HL-60 (cell line): ENCODE measurements at regions not wholly inside any gene's neighbourhood (a gene's known extent, or its start where the extent isn't known, plus 50 kb on each side); places are given as distances from the start of the nearest gene placed in this dataset.

Experiments
- DNase-seq, 2 experiments: peaks; one replicate each; pipeline ENCODE4 v3.0.0-alpha.2; 2010 to 2020; ENCODE audit warnings: low read depth in 1 of 2, low spot score in 1 of 2
- H3K27ac ChIP-seq: fragments of 250-450 bp; sonication (Bioruptor Pico); replicated peaks from 2 replicates; pipeline ENCODE4 v1.5.1; 2020; ENCODE audit warnings: mild to moderate bottlenecking, moderate library complexity
- H3K27me3 ChIP-seq: fragments of 250-450 bp; sonication (Bioruptor Pico); 2 replicates; pipeline ENCODE4 v1.5.1; 2021; ENCODE audit warnings: mild to moderate bottlenecking, moderate library complexity; ENCODE audit not compliant: insufficient read depth, poor library complexity, severe bottlenecking
- H3K4me3 ChIP-seq: replicated peaks from 2 replicates; pipeline ENCODE4 v1.5.1; 2011; ENCODE audit warnings: mild to moderate bottlenecking, control low read depth, low read length; ENCODE audit not compliant: insufficient read depth
- GABPA ChIP-seq: IDR thresholded peaks from 2 replicates; pipeline ENCODE4 v1.6.1; 2012; ENCODE audit warnings: low read depth
- POLR2AphosphoS5 ChIP-seq: IDR thresholded peaks from 2 replicates; pipeline ENCODE4 v1.6.1; 2012; ENCODE audit warnings: low read depth
- SPI1 ChIP-seq: IDR thresholded peaks from 2 replicates; pipeline ENCODE4 v1.6.1; 2012; ENCODE audit warnings: low read depth, mild to moderate bottlenecking, borderline replicate concordance
- TF ChIP-seq, protein P1 (sequence below): IDR thresholded peaks from one replicate; pipeline ENCODE4 v1.5.1; 2011; ENCODE audit warnings: low read length, control low read depth, inconsistent platforms; ENCODE audit not compliant: insufficient read depth
- TF ChIP-seq, protein P2 (sequence below): IDR thresholded peaks from 2 replicates; pipeline ENCODE4 v1.6.1; 2012; ENCODE audit warnings: low read depth; ENCODE audit not compliant: insufficient replicate concordance

DNA sequence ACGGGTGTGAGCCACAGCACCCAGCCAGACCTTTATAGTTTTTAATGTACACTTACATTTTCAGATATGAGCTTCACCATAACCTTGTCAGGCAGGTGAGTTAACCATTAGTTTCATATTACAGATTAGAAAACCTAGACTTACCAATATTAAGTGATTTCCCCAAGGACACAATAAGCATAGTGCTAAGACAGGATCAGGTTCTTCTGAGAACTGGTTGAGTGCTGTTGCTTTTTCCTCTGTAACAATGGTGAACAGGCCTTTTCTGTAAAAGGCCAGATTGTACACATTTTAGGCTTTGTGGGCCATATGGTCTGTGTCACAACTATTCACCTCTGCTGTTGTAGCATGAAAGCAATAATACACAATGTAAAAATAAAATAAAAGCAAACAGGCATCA, 332.0 kb downstream of the PIK3C3 start:
- no peak overlapping the region for H3K27ac ChIP-seq
- no peak for DNase-seq
- H3K27me3 ChIP-seq: peaks cover 2% of the 10 kb centered on the region
- no peak for TF ChIP-seq GABPA
- TF ChIP-seq, protein P1, sequence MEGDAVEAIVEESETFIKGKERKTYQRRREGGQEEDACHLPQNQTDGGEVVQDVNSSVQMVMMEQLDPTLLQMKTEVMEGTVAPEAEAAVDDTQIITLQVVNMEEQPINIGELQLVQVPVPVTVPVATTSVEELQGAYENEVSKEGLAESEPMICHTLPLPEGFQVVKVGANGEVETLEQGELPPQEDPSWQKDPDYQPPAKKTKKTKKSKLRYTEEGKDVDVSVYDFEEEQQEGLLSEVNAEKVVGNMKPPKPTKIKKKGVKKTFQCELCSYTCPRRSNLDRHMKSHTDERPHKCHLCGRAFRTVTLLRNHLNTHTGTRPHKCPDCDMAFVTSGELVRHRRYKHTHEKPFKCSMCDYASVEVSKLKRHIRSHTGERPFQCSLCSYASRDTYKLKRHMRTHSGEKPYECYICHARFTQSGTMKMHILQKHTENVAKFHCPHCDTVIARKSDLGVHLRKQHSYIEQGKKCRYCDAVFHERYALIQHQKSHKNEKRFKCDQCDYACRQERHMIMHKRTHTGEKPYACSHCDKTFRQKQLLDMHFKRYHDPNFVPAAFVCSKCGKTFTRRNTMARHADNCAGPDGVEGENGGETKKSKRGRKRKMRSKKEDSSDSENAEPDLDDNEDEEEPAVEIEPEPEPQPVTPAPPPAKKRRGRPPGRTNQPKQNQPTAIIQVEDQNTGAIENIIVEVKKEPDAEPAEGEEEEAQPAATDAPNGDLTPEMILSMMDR: no peak
- TF ChIP-seq SPI1: no peak
- TF ChIP-seq, protein P2, sequence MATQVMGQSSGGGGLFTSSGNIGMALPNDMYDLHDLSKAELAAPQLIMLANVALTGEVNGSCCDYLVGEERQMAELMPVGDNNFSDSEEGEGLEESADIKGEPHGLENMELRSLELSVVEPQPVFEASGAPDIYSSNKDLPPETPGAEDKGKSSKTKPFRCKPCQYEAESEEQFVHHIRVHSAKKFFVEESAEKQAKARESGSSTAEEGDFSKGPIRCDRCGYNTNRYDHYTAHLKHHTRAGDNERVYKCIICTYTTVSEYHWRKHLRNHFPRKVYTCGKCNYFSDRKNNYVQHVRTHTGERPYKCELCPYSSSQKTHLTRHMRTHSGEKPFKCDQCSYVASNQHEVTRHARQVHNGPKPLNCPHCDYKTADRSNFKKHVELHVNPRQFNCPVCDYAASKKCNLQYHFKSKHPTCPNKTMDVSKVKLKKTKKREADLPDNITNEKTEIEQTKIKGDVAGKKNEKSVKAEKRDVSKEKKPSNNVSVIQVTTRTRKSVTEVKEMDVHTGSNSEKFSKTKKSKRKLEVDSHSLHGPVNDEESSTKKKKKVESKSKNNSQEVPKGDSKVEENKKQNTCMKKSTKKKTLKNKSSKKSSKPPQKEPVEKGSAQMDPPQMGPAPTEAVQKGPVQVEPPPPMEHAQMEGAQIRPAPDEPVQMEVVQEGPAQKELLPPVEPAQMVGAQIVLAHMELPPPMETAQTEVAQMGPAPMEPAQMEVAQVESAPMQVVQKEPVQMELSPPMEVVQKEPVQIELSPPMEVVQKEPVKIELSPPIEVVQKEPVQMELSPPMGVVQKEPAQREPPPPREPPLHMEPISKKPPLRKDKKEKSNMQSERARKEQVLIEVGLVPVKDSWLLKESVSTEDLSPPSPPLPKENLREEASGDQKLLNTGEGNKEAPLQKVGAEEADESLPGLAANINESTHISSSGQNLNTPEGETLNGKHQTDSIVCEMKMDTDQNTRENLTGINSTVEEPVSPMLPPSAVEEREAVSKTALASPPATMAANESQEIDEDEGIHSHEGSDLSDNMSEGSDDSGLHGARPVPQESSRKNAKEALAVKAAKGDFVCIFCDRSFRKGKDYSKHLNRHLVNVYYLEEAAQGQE: no peak
- no peak for TF ChIP-seq POLR2AphosphoS5
- no peak overlapping the region for H3K4me3 ChIP-seq

DNA sequence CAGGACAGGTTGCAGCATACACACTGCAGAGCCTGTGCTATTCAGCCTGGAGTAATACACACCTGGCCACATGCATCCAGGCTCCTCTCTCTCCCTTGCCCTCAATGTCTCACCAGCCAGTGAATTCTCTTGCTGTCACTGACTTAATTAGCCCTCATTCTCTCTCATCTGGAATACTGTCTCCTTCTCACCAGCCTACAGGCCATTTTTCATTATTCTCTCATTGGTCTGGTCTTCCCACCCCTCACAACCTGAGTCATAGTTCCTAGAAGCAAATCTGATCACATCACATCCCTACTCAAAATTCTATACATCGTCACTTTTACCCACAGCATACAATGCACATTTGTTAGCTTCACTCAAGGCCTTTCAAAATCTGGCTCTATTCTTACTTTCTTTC, 333.1 kb downstream of the PIK3C3 start:
- H3K27me3 ChIP-seq: peaks cover 2% of the 10 kb centered on the region
- TF ChIP-seq, protein P1: no peak
- TF ChIP-seq POLR2AphosphoS5: no peak
- TF ChIP-seq, protein P2: no peak
- TF ChIP-seq GABPA: no peak
- no peak for TF ChIP-seq SPI1
- H3K27ac ChIP-seq: no peak overlapping the region
- H3K4me3 ChIP-seq: no peak overlapping the region
- DNase-seq: no peak

DNA sequence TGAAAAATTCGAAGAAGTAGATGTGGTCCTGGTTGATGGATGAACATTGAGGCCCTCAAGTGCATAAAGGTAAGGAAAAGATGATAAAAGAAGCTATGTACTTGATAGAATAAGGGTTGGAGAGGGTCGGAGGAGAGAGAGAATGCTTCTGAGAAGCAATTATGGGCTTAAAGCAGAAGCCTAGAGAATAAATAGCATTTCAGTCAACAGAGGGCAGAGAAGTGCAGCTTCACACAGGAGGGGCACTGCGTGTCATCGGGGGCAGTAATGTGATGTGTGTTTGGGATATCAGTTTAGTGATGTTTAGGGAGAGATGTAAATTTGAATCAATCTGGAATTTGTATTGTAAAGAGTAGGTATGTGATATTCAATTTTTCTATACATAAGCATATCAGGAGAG, 334.5 kb downstream of the PIK3C3 start:
- TF ChIP-seq SPI1 (no peak), POLR2AphosphoS5 (no peak), GABPA (no peak)
- TF ChIP-seq, protein P2: no peak
- TF ChIP-seq, protein P1: no peak
- no peak overlapping the region for H3K4me3 ChIP-seq
- H3K27ac ChIP-seq: no peak overlapping the region
- no peak for DNase-seq
- H3K27me3 ChIP-seq: peaks cover 2% of the 10 kb centered on the region
